GM18951 (cell line): ENCODE measurements at regions not wholly inside any gene's neighbourhood (a gene's known extent, or its start where the extent isn't known, plus 50 kb on each side); places are given as distances from the start of the nearest gene placed in this dataset.
"Not testable (repeated sequence)": the region's sequence is repeated elsewhere in the genome, so short reads cannot be mapped to it uniquely, and the experiment has no call there.

ENCODE experiments used
- POLR2A ChIP-seq: IDR thresholded peaks from 4 replicates; pipeline ENCODE4 v1.6.1; 2011; ENCODE audit warnings: mild to moderate bottlenecking; ENCODE audit not compliant: insufficient read length, insufficient read depth; ENCODE audit errors: extremely low read depth
- in situ Hi-C: fragments of 300-500 bp; cut with MboI; formaldehyde crosslinking; loops from one replicate; pipeline ENCODE4 v1.12.0; 2022; ENCODE audit warnings: low sequenced_read_pairs, mixed read lengths, inconsistent platforms; ENCODE audit not compliant: unreplicated experiment

DNA sequence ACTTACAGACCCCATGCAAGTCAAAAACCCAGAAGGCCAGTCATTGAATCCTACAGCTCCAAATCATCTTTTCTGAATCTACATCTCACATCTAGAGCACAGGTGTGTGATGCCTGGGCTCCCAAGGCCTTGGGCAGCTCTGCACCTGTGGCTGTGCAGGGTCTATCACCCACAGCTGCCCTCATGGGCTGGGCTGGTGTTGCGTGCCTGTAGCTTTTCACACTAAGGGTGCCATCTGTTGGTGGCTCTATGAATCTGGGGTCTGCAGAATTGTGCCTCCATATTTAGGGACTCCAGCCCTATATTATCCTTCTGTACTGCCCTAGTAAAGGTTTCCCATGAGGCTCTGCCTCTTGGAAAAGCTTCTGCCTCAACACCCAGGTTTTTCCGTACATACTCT is 407.6 kb downstream of the TUBA3C start:
- in situ Hi-C loops = not testable (repeated sequence)

DNA sequence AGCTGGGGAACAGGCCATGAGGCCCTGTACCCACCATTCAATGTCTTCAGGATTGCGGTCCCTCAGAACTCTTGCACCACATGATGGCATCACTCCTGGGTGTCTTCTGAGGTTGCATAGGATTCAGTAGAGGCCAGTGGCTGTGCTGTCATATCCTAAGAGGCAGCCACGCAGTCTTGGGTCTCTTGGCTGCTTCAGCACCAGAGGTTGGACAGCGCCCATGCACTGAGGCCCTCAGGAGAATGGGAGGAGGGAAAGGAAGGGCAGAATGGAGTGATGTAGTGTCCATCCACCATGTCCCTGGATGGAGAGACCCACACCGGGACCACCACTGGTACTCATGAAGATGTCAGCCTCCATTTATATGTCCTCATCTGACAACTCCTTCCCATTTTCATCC is 439.9 kb downstream of the TUBA3C start:
- in situ Hi-C loops = not testable (repeated sequence)

- in situ Hi-C loops = loop anchor here (10.0 kb wide), 1 partner anchor 525 kb away; no protein-coding TSS in a partner anchor
- TF ChIP-seq POLR2A = no peak
Observed at GRCh38 chr13:18739310-18739709, 442.3 kb downstream of the TUBA3C start.

DNA sequence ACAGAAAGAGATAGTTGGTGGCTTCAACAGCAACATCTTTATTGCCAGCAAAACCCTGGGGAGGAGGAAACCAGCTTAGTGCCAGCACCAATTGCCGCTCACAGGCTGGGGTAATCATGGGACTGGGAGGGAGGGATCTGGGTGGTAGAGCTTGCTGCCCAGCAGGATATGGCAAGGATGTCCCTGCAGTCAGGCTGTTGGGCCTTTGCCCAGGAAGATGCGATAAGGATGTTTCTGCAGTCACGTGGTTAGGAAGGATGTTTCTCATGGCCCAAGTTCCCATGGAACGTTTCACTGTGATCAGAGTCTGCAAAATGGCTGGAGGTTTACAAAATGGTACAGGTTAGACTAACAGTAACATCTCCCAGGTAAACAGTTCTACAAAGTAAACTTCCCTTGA is 443.5 kb downstream of the TUBA3C start:
- in situ Hi-C loops = loop anchor here (10.0 kb wide), 1 partner anchor 523 kb away; no protein-coding TSS in a partner anchor

DNA sequence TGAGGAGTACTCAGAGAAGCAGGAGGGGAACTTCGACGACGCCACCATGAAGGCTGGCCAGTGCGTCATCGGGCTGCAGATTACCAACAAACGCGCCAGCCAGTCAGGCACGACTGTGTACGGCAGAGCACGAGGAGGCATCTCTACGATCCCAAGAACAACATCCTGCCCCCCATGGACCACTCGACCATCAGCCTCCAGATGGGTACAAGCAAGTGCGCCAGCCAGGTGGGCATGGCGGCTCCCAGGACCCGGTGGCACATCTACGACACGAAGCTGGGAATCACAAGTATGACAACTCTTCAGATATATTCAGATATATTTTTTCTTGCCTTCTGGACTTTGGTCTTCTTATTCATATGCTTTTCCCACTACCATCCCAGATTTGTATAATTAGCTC is 454.5 kb downstream of the TUBA3C start:
- in situ Hi-C loops = not testable (repeated sequence)

GRCh38 chr13:18726524-18726923 is 455.1 kb downstream of the TUBA3C start:
- in situ Hi-C loops = not testable (repeated sequence)

DNA sequence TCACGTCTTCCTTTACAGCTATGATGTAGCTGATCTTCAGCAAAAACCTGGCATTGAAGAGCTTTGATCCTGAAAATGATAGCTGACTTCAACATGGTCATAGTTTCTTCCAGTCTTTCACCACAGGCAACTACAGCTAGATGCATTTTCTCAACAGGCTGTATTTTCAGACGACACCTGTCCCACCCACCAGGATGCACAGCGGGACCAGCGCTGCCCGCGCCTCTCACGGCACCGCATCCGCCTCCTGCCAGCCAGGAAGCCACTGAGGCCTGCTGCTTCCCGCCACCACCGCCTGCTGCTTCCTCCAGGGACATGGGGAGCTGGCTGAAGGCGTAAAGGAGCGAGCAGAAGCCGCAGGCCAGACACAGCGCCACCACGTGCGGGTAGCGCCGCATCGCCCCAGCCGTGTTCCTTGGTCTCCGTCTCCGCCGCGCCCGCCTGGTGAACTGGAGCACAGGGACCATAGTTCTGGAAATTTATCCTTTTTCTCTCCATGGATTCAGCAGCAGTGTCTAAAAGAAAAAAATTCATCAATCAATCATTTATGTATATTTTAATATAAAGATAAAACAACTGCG is 456.3 kb downstream of the TUBA3C start:
- in situ Hi-C loops = not testable (repeated sequence)

- in situ Hi-C loops = no loop called here
- no peak for TF ChIP-seq POLR2A
Observed at GRCh38 chr13:18714889-18715288, 466.7 kb downstream of the TUBA3C start.

- in situ Hi-C loops = not testable (repeated sequence)
Observed at GRCh38 chr13:18710673-18711072, 471.0 kb downstream of the TUBA3C start.

- in situ Hi-C loops = not testable (repeated sequence)
Observed at GRCh38 chr13:18706538-18706937, 475.1 kb downstream of the TUBA3C start.

- in situ Hi-C loops = not testable (repeated sequence)
Observed at GRCh38 chr13:18702464-18703247, 479.0 kb downstream of the TUBA3C start.

DNA sequence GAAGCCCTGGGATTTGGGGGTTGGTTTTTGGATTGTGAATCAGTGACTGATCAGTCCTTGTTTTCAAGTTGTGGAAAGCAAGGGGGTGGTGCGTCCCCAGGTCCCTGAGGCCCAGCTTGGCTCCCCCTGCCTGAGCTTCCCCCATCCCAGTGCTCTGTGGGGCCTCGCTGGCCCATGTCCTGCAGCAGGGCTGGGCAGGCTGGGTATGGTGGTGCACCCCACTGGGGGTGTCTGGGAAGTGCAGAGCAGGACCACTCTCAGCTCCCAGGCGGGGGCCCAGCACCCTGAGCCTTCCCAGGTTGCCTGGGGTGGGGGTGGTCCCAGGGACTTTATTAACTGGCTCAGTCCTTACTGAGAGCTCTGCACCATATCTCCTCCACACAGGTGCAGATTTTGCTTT is 483.3 kb downstream of the TUBA3C start:
- in situ Hi-C loops = not testable (repeated sequence)

DNA sequence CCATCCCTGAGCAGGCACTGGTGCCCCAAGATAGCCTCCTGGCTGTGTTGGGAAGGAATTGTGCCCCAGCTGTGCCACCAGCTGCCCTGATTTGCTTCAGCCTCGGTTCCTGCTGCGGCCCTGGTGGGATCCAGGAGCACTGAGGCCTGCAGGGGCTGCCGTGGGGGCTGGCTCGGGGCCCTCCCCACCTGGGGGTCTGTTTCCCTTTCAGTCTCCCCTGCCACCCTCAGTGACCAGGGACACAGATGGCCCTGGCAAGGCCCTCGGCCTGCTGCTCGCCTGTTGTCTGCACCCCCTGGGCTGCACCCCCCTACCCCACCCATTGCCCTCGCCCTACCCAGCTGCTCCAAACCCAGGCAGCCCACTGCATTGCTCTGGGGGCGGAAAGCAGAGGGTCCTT is 483.8 kb downstream of the TUBA3C start:
- in situ Hi-C loops = not testable (repeated sequence)

DNA sequence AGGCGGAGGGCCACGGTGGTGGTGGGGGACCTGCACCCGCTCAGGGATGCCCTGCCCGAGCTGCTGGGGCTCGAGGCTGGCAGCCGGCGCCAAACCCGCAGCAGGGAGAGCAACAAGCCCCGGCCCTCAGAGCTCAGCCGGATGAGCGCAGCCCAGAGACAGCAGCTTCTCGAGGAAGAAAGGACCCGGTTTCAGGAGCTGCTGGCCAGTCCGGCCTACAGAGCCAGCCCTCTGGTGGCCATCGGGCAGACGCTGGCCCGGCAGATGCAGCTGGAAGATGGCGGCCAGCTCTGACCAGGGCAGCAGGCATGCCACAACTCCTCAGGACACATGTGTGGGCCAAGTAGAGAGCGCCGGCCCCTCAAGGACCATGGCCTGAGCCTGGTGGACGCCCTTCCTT is 484.4 kb downstream of the TUBA3C start:
- in situ Hi-C loops = not testable (repeated sequence)

DNA sequence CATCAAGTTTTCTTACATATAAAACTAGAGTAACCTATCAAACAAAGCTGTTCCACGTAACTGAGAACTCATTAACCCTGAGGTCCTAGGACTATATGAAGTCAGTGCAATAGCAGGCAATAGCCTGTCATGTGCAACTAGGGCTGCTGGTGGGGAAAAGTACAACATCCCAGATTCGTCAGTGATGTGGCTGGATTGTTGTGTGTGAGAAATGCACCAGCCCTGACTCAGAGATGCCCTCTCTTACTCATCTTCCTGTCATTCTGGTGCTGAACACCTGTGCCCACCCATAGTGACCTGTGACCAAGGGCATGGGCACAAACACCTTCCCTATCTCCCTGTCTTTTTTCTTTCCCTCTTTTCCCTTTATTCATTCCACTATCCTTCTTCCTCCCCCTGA is 504.2 kb downstream of the TUBA3C start:
- in situ Hi-C loops = not testable (repeated sequence)

GRCh38 chr13:18675268-18675667 is 506.4 kb downstream of the TUBA3C start:
- in situ Hi-C loops = not testable (repeated sequence)

- in situ Hi-C loops = not testable (repeated sequence)
Observed at GRCh38 chr13:18673794-18674193, 507.8 kb downstream of the TUBA3C start.

DNA sequence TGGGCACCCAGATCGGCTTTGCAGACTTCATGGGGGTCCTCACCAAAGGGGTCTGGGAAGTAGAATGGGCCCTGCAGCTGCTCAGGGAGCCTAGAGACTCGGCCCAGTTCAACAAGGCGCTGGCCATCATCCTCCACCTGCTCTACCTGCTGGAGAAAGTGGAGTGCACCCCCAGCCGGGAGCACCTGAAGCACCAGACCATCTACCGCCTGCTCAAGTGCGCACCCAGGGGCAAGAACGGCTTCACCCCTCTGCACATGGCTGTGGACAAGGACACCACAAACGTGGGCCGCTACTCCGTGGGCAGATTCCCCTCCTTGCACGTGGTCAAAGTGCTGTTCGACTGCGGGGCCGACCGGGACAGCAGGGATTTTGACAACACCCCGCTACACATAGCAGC is 515.0 kb downstream of the TUBA3C start:
- in situ Hi-C loops = not testable (repeated sequence)

DNA sequence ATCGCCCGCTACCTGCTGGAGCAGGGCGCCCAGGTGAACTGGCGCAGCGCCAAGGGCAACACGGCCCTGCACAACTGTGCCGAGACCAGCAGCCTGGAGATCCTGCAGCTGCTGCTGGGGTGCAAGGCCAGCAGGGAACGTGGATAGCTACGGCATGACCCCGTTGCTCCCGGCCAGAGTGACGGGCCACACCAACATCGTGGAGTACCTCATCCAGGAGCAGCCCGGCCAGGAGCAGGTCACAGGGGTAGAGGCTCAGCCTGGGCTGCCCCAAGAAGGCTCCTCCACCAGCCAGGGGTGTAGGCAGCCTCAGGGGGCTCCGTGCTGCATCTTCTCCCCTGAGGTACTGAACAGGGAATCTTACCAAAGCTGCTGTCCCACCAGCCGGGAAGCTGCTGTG is 515.9 kb downstream of the TUBA3C start:
- in situ Hi-C loops = not testable (repeated sequence)

- in situ Hi-C loops = not testable (repeated sequence)
Observed at GRCh38 chr13:18665124-18665523, 516.5 kb downstream of the TUBA3C start.

GRCh38 chr13:18663222-18663621 is 518.4 kb downstream of the TUBA3C start:
- in situ Hi-C loops = not testable (repeated sequence)
